ENCODE measurements at regions not wholly inside any gene's neighbourhood (a gene's known extent, or its start where the extent isn't known, plus 50 kb on each side); places are given as distances from the start of the nearest gene placed in this dataset.

DNA sequence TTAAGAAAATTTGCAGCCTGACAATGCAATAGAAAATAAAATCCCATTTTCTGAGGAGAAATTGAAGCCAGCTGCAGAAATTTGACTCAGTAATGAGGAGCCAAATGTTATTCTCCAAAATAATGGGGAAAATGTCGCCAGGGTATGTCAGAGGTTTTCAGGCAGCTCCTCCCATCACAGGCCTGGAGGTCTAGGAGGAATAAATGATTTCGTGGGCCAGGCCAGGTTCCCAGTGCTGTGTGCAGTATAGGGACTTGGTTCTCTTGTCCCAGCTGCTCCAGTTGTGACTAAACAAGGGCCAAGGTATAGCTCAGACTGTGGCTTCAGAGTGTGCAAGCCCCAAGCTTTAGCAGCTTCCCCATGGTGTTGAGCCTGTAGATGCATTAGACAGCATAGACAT is 1240.8 kb upstream of the ADGRB3 start:
- no peak for ATAC-seq
- ChIA-PET SMC1A (ENCODE audit: uncharacterized antibody, unreplicated experiment) (interaction anchor here (0.8 kb wide), 1 partner anchor 12 kb away, joined by 3 read pairs; no protein-coding TSS in a partner anchor), RAD21 (ENCODE audit: unreplicated experiment) (no interaction called here), CTCF (no interaction called here), POLR2A (no interaction called here)
- no peak overlapping the region for H3K4me2 ChIP-seq (ENCODE audit: control insufficient read depth, insufficient read depth)
- 3% methylated on average over 2 of the region's 2 CpGs for WGBS (ENCODE audit: insufficient coverage, insufficient replicate concordance, low lambda C conversion rate, missing lambda C conversion rate)
- intact Hi-C loops (cut with micrococcal nuclease; ENCODE audit: unreplicated experiment): no loop called here
- no peak overlapping the region for H3K27ac ChIP-seq (ENCODE audit: control insufficient read depth, insufficient read depth)
- DNase-seq (ENCODE audit: low read depth, low spot score): no peak
- no peaks in the 10 kb centered on the region for H3K9me3 ChIP-seq (replicated peaks; ENCODE audit: control insufficient read depth, insufficient read depth, low read length)
- no peaks in the 10 kb centered on the region for H3K79me2 ChIP-seq (ENCODE audit: control insufficient read depth, insufficient read depth, low read length)
- no peaks in the 10 kb centered on the region for H3K36me3 ChIP-seq (ENCODE audit: control insufficient read depth in 2 of 2, insufficient read depth in 2 of 2, low read length in 1 of 2)
- H2AFZ ChIP-seq (ENCODE audit: control insufficient read depth, low read depth, low read length): no peak overlapping the region
- no TSS peak for BruUV-seq (replicated peaks)
- no peaks in the 10 kb centered on the region for H4K20me1 ChIP-seq (ENCODE audit: control insufficient read depth, insufficient read depth)
- no peak for FAIRE-seq
- in situ Hi-C loops (cut with MboI): no loop called here
- H3K4me1 ChIP-seq (ENCODE audit: control insufficient read depth, insufficient read depth, low read length): no peaks in the 10 kb centered on the region
- H3K9ac ChIP-seq (ENCODE audit: control insufficient read depth, insufficient read depth, low read length): no peak overlapping the region
- H3K4me3 ChIP-seq: no peak overlapping the region
- H3K27me3 ChIP-seq (replicated peaks in 1 of 2; ENCODE audit: control insufficient read depth in 2 of 2, insufficient read depth in 2 of 2, low read length in 1 of 2): no peaks in the 10 kb centered on the region
- TF ChIP-seq CHD4 (IDR thresholded peaks at IDR 0.05) (no peak), SMC3 (IDR thresholded peaks at IDR 0.05; ENCODE audit: borderline replicate concordance, low read length) (no peak), ZNF384 (IDR thresholded peaks at IDR 0.05; ENCODE audit: borderline replicate concordance, low read depth, low read length) (no peak), SMAD1 (IDR thresholded peaks at IDR 0.05; ENCODE audit: low read depth, partially characterized antibody) (no peak), RBBP5 (conservative IDR thresholded peaks at IDR 0.05) (no peak), CBFB (IDR thresholded peaks at IDR 0.05; ENCODE audit: low read depth) (no peak), SMAD5 (IDR thresholded peaks at IDR 0.05; ENCODE audit: low read depth) (no peak), TBL1XR1 (IDR thresholded peaks at IDR 0.05; ENCODE audit: low read depth, low read length) (no peak), POLR2A (IDR thresholded peaks at IDR 0.05; ENCODE audit: low read depth, low read length) (no peak), POU2F2 (IDR thresholded peaks at IDR 0.05; ENCODE audit: borderline replicate concordance, low read depth, low read length) (no peak), IKZF1 (conservative IDR thresholded peaks at IDR 0.05) (no peak)
- TF ChIP-seq, protein P1, sequence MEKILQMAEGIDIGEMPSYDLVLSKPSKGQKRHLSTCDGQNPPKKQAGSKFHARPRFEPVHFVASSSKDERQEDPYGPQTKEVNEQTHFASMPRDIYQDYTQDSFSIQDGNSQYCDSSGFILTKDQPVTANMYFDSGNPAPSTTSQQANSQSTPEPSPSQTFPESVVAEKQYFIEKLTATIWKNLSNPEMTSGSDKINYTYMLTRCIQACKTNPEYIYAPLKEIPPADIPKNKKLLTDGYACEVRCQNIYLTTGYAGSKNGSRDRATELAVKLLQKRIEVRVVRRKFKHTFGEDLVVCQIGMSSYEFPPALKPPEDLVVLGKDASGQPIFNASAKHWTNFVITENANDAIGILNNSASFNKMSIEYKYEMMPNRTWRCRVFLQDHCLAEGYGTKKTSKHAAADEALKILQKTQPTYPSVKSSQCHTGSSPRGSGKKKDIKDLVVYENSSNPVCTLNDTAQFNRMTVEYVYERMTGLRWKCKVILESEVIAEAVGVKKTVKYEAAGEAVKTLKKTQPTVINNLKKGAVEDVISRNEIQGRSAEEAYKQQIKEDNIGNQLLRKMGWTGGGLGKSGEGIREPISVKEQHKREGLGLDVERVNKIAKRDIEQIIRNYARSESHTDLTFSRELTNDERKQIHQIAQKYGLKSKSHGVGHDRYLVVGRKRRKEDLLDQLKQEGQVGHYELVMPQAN (conservative IDR thresholded peaks at IDR 0.05): no peak
- TF ChIP-seq, protein P2, sequence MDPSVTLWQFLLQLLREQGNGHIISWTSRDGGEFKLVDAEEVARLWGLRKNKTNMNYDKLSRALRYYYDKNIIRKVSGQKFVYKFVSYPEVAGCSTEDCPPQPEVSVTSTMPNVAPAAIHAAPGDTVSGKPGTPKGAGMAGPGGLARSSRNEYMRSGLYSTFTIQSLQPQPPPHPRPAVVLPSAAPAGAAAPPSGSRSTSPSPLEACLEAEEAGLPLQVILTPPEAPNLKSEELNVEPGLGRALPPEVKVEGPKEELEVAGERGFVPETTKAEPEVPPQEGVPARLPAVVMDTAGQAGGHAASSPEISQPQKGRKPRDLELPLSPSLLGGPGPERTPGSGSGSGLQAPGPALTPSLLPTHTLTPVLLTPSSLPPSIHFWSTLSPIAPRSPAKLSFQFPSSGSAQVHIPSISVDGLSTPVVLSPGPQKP (IDR thresholded peaks at IDR 0.05; ENCODE audit: low read depth, low read length): no peak
- TF ChIP-seq, protein P3, sequence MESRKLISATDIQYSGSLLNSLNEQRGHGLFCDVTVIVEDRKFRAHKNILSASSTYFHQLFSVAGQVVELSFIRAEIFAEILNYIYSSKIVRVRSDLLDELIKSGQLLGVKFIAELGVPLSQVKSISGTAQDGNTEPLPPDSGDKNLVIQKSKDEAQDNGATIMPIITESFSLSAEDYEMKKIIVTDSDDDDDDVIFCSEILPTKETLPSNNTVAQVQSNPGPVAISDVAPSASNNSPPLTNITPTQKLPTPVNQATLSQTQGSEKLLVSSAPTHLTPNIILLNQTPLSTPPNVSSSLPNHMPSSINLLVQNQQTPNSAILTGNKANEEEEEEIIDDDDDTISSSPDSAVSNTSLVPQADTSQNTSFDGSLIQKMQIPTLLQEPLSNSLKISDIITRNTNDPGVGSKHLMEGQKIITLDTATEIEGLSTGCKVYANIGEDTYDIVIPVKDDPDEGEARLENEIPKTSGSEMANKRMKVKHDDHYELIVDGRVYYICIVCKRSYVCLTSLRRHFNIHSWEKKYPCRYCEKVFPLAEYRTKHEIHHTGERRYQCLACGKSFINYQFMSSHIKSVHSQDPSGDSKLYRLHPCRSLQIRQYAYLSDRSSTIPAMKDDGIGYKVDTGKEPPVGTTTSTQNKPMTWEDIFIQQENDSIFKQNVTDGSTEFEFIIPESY (IDR thresholded peaks at IDR 0.05): no peak
- TF ChIP-seq, protein P4, sequence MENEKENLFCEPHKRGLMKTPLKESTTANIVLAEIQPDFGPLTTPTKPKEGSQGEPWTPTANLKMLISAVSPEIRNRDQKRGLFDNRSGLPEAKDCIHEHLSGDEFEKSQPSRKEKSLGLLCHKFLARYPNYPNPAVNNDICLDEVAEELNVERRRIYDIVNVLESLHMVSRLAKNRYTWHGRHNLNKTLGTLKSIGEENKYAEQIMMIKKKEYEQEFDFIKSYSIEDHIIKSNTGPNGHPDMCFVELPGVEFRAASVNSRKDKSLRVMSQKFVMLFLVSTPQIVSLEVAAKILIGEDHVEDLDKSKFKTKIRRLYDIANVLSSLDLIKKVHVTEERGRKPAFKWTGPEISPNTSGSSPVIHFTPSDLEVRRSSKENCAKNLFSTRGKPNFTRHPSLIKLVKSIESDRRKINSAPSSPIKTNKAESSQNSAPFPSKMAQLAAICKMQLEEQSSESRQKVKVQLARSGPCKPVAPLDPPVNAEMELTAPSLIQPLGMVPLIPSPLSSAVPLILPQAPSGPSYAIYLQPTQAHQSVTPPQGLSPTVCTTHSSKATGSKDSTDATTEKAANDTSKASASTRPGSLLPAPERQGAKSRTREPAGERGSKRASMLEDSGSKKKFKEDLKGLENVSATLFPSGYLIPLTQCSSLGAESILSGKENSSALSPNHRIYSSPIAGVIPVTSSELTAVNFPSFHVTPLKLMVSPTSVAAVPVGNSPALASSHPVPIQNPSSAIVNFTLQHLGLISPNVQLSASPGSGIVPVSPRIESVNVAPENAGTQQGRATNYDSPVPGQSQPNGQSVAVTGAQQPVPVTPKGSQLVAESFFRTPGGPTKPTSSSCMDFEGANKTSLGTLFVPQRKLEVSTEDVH (IDR thresholded peaks at IDR 0.05; ENCODE audit: low read depth, partially characterized antibody): no peak
- TF ChIP-seq, protein P5, sequence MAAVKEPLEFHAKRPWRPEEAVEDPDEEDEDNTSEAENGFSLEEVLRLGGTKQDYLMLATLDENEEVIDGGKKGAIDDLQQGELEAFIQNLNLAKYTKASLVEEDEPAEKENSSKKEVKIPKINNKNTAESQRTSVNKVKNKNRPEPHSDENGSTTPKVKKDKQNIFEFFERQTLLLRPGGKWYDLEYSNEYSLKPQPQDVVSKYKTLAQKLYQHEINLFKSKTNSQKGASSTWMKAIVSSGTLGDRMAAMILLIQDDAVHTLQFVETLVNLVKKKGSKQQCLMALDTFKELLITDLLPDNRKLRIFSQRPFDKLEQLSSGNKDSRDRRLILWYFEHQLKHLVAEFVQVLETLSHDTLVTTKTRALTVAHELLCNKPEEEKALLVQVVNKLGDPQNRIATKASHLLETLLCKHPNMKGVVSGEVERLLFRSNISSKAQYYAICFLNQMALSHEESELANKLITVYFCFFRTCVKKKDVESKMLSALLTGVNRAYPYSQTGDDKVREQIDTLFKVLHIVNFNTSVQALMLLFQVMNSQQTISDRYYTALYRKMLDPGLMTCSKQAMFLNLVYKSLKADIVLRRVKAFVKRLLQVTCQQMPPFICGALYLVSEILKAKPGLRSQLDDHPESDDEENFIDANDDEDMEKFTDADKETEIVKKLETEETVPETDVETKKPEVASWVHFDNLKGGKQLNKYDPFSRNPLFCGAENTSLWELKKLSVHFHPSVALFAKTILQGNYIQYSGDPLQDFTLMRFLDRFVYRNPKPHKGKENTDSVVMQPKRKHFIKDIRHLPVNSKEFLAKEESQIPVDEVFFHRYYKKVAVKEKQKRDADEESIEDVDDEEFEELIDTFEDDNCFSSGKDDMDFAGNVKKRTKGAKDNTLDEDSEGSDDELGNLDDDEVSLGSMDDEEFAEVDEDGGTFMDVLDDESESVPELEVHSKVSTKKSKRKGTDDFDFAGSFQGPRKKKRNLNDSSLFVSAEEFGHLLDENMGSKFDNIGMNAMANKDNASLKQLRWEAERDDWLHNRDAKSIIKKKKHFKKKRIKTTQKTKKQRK (IDR thresholded peaks at IDR 0.05; ENCODE audit: low read depth, low read length): no peak
